ENCODE measurements at regions not wholly inside any gene's neighbourhood (a gene's known extent, or its start where the extent isn't known, plus 50 kb on each side); places are given as distances from the start of the nearest gene placed in this dataset.
"Not testable (repeated sequence)": the region's sequence is repeated elsewhere in the genome, so short reads cannot be mapped to it uniquely, and the experiment has no call there.

GRCh38 chr10:124176349-124177179 is 83.2 kb upstream of the CHST15 start:
- DNase-seq: no peak

DNA sequence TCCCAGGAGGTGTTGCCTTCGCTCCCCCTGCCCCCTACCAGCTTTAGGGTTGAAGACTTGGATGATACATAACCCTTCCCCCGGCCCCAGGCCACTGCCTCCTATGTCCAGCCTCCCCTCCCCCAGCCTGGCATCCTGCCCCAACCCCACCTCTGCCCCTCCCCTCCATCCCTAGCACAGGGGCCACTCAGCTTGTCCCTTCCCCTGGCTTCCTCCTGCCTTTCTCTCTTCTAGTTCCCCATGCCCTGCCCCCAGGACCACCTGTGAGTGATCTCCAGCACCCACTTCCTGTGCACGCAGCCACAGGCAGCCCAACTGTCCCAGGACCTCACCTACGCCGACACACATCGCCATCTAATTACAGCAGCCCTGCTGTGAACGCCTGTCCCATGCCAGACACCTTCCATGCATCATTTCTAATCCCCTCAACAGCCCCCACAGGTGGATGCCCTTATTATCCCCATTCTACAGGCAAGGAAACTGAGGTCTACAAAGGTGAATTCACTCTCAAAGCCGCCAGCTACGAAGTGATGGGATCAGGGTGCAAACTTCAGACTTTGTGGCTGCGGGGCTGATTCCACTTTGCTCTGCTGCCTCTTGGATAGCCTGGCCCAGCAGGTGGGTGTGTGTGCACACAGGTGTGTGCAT is 82.4 kb upstream of the CHST15 start:
- no peak for DNase-seq

GRCh38 chr10:124174673-124175645 is 81.6 kb upstream of the CHST15 start:
- no peak for DNase-seq

DNA sequence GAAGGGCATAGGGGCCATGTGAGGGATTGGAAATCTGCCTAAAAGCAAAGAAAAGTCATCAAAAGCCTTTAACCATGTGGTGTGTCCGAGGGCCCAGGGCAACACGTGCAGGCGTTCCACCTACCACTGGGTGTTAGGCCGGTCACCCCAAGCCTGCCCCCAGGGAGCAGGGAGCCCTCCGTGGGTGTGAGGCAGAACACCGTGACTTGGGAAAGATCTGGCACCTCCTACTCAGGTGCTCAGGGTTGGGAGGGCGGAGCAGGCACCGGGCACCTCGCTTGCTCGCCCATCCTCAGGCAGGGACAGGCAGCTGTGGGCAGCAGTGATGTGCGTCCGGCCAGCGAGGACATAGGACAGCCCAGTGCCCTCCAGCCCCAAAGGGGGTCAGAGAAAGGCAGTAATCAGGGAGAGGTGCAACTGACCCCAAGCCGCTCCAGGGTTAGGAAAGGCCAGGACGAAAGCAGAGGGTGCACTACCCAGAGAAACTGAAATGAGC is 80.7 kb upstream of the CHST15 start:
- no peak for DNase-seq

DNA sequence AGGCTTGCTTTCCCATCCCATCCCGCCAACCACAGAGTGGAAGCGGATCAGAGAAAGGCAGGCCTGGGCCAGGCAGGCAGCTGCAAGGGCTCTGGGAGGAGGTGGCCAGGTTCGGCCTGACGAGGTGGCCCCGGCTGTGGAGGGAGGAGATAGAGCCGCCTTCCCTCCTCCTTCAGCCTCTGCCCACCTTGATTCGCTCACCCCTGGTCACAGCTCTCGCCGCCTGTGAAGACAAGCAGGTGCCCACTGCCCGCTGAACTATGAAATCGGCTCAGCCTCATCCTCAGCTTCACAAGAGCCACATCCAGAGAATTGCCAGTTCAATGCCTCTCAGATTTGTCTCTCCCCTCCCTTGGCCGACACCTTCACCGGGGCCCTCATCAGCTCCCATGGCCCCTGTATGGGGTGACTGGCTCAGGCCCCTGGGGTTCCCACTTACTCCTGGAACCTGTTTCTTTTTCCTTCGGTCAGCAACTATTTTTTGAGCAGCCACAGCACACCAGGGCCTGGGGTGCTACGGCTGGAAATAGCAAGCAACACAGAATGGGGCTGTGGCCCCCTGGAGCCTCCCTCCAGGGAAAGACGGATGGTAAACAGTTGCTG is 80.0 kb upstream of the CHST15 start:
- no peak for DNase-seq

GRCh38 chr10:124172181-124172916 is 79.0 kb upstream of the CHST15 start:
- no peak for DNase-seq

DNA sequence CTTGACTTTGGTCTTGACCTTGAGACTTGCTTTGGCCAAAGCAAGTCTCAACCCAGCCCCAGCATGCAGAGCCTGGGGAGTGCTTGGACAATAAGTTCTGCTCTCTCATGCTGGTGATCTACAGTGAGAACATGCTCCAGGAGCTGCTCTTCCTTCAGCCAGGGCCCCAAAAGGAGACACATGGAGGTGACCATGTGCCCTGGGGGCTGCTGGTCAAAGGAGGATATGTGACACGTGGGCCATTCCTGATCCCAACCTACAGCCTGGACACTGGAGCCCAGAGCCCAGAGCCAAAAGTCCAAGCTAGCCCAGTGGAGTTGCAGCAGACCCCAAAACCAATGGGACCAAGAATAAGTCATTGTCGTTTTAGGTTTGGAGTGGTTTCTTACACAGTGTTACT is 78.2 kb upstream of the CHST15 start:
- no peak for DNase-seq

DNA sequence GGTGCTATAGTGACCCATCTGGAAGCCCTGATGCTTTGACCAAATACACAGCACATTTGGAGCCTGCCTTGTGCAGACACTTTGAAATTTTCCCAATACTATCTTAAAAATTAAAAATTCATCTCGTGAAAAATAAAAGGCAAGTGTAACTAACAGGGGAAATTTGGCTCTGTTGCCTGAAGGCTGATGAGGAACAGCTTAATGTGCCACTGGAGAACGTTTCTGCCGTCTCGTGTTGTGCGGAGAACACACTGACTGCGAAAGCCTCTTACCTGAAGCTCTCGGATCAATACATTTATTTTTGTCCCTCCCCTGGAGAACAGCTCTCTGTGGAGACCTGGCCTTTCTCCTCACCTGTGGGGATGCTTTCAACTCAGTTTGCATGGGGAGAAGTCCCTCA is 77.2 kb upstream of the CHST15 start:
- DNase-seq: no peak

GRCh38 chr10:124168991-124169802 is 75.8 kb upstream of the CHST15 start:
- no peak for DNase-seq

DNA sequence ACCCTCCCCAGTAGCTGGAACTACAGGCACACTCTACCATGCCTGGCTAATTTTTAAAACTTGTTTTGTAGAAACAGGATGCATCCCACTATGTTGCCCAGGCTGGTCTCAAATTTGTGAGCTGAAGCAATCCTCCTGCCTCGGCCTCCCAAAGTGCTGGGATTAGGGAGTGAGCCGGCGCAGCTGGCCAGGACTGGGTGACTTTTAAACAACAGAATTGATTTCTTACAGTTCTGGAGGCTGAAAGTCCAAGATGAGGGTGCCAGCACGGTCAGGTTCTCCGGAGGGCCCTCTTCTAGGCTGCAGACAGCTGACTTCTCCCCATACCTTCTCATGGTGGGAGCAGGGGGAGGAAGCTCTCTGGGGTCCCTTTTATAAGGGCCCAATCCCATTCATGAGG is 75.2 kb upstream of the CHST15 start:
- DNase-seq: no peak

DNA sequence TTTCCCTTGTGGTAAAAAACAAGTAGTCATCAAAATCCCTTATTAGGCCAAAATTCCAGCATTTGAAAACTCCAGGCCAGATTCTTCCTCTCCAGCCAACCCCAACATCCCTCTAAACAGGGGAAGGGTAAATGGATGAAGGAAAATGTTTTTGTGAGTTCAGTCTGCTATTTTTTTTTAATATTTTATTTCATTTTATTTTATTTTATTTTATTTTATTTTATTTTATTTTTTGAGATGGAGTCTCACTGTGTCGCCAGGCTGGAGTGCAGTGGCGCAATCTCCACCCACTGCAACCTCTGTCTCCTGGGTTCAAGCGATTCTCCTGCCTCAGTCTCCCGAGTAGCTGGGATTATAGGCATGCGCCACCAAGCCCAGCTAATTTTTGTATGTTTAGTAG is 74.5 kb upstream of the CHST15 start:
- not testable (repeated sequence) for DNase-seq

- no peak for DNase-seq
Measured at GRCh38 chr10:124166431-124167125, 73.2 kb upstream of the CHST15 start.

GRCh38 chr10:124165827-124166226 is 72.4 kb upstream of the CHST15 start:
- DNase-seq: no peak

- no peak for DNase-seq
Measured at GRCh38 chr10:124165311-124165710, 71.9 kb upstream of the CHST15 start.

DNA sequence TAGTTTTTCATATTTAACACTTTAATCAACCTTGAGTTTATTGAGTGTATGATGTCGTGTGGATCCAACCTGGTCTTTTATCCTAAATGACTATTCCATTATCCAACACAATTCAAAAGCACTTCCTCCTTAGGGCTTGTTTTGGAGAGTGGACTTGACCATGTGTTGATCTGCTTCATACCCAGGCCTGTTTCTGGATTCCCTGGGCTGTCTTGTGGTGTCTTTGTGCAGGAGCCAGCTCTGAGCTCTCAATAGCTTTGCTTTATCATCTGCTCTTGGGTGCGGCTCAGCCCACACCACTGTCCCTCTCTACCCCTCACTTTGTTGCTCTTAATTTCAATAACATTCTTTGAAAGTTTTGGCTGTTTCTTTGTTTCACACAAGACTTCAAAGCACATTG is 70.9 kb upstream of the CHST15 start:
- no peak for DNase-seq

- no peak for DNase-seq
Measured at GRCh38 chr10:124162774-124163354, 69.5 kb upstream of the CHST15 start.

DNA sequence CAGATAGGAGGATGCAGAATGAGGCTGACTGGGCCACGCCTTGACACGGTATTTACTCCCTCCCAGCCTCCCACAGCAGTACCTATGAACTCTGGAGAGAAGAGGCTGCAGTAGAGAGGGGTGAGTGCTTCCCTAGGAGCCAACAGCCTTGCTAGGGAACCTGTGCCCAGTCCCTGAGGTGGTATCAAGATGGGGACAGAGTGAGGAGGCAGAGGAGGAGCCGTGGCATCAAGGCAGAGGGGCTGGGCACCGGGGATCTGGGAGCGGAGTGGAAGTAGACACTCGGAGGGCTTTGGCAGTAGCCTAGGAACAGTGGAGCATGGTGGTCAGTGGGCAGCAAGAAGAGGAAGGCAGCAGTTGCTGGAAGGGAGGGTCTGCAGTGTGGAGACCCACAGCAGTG is 68.7 kb upstream of the CHST15 start:
- no peak for DNase-seq

GRCh38 chr10:124161601-124162000 is 68.2 kb upstream of the CHST15 start:
- DNase-seq: no peak

GRCh38 chr10:124160943-124161582 is 67.7 kb upstream of the CHST15 start:
- DNase-seq: no peak

DNA sequence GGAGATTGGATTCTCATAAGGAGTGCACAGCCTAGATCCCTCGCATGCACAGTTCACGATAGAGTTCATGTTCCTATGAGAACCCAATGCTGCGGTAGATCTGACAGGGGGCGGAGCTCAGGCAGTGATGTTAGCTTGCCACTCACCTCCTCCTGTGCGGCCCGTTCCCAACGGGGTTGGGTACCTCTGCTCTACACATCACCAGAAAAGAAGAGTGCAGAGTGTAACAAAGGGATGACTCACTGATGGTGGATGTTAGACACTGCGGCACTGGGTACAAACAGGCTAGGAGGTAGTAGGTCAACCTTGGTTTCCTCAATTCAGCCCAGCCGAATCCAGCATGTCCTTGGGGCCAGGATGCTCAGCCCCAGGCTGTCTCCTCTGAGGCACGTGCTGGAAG is 66.8 kb upstream of the CHST15 start:
- no peak for DNase-seq

Measured in activated CD4-positive, alpha-beta T cell treated with anti-CD3 and anti-CD28 coated beads, Interleukin-2, amount 50 U/mL, for 48 hours (primary cell).